Fibroblast of pulmonary artery (primary cell): ENCODE measurements at regions not wholly inside any gene's neighbourhood (a gene's known extent, or its start where the extent isn't known, plus 50 kb on each side); places are given as distances from the start of the nearest gene placed in this dataset.

Experiments
- DNase-seq: peaks from one replicate; pipeline ENCODE4 v3.0.0-alpha.2; 2010; ENCODE audit warnings: low read depth
- H3K4me3 ChIP-seq: replicated peaks from 2 replicates; pipeline ENCODE4 v1.5.1; 2011; ENCODE audit warnings: low read depth, mild to moderate bottlenecking, control low read depth, low read length, moderate library complexity
- TF ChIP-seq, protein P1 (sequence below): IDR thresholded peaks from 2 replicates; pipeline ENCODE4 v1.5.1; 2011; ENCODE audit warnings: mild to moderate bottlenecking, control low read depth, low read length, inconsistent platforms; ENCODE audit errors: missing control alignments

DNA sequence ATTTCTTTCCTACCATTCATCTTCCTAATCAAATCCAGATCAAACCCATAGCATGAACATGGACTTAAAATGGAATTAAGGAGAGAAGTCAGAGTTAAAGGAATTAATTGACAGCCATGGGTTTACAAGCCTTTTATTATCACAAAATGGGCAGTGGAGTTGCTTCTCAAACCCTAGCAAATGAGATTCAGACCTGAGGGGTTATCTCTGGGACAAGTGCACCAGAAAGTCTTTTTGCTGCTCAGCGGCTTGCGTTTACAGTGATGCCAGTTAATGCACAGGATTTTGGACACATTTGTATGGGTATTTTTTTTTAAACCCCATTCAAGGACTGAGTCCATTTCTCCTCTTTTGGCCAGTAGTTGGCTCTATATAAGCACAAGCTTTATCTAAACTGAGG lies 503.0 kb downstream of the EFNB2 start:
- DNase-seq, result no peak
- TF ChIP-seq, protein P1, sequence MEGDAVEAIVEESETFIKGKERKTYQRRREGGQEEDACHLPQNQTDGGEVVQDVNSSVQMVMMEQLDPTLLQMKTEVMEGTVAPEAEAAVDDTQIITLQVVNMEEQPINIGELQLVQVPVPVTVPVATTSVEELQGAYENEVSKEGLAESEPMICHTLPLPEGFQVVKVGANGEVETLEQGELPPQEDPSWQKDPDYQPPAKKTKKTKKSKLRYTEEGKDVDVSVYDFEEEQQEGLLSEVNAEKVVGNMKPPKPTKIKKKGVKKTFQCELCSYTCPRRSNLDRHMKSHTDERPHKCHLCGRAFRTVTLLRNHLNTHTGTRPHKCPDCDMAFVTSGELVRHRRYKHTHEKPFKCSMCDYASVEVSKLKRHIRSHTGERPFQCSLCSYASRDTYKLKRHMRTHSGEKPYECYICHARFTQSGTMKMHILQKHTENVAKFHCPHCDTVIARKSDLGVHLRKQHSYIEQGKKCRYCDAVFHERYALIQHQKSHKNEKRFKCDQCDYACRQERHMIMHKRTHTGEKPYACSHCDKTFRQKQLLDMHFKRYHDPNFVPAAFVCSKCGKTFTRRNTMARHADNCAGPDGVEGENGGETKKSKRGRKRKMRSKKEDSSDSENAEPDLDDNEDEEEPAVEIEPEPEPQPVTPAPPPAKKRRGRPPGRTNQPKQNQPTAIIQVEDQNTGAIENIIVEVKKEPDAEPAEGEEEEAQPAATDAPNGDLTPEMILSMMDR, result no peak
- no peak overlapping the region for H3K4me3 ChIP-seq

DNA sequence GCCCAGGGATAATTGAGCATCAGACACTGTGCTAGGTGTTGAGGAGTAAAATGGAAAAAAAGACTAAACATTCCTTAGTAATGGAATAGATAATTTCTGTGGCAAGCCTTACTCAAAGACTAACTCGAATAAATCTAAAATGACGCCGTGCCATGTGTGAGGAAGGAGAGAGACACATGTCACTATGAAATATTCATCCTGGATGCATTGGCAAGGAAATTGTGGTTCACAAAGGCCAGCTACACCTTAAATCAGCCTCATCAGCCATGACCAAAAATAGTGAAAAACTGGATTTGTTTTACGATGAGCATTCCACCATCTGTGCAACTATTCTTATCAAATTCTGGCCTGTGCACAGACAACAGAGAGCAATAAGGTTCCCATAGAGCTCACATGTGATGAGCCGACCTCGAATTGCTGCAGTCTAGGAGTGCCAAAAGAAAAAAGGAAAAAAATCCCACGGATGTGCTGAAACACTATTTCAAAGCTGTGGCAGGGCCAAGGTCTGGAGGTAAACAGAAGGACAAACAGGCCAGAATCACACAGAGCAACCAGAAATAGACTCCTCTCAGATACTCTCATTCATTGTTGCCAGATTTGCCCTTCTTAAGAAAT lies 505.7 kb downstream of the EFNB2 start:
- no peak overlapping the region for H3K4me3 ChIP-seq
- DNase-seq, result no peak
- TF ChIP-seq, protein P1, result no peak

DNA sequence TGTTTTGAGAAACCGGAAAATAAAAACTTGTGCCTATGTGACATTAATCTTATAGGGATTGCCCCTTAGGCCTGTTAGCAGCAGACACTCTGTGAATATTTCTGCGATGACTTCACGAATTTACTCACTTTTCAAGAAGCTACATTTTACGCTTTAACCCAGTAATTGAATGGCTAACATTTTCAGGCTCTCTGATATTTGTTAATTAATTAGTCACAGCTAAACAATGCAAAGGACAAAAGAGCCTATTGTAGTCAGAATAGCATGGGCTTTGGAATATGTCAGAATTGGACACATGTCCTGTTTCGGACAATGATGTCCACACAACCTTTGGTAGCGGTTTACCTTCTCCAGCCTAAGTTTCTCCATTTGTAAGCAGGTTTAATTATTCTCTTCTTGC lies 506.6 kb downstream of the EFNB2 start:
- no peak for DNase-seq
- TF ChIP-seq, protein P1, result no peak
- H3K4me3 ChIP-seq, result no peak overlapping the region

DNA sequence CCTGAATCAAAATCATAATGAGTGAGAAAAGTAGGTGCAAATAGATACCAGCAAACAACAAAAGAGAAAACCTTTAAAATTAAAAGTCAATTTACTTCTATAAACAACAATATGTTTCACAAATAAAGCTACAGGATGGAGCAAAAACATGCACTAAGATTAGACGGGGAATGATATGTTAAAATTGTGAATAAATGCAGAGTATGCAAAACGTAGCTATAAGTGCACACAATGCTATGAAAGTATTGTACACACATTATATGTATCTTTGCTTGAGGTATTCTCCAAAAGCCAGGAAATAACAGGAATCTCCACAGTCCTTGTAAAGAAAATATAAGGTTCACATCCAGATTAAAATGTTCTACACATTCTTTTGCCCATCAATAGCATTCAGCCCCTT lies 523.9 kb downstream of the EFNB2 start:
- TF ChIP-seq, protein P1, result no peak
- H3K4me3 ChIP-seq, result no peak overlapping the region
- no peak for DNase-seq

DNA sequence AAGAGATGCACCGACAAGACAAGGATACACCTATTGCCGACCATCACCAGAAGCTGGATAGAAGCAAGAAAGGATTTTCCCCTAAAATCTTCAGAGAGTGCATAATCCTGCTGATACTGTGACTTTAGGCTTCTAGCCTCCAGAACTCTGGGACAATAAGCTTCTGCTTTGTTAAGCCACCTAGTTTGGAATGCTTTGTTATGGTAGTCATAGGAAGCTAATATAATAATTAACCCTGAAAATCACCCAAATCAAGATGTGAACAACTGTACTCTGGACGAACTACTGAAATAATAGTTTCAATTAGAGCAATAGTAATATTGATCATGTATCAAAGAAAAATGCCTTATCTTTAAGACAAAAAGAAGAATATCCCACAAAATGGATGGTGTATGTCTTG lies 524.6 kb downstream of the EFNB2 start:
- no peak for DNase-seq
- TF ChIP-seq, protein P1, result no peak
- H3K4me3 ChIP-seq, result no peak overlapping the region

DNA sequence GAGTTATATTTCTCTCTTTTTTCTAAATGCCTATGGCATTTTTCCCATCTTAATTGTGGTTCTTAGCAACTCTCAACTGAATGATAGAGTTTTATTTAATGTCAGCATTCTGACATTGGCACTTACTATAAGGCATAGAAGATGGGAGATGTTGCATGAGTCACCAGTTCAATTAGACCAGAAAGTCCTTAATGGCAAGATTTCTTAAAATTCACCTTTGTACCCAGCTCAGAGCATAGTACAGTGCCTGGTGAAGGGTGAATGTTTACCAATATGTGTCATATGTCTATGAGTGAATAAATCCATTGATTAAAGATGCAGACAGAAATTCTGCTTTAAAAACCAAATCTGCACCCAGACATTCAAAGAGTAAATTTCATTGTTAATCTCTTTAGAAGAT lies 526.9 kb downstream of the EFNB2 start:
- DNase-seq, result no peak
- TF ChIP-seq, protein P1, result no peak
- no peak overlapping the region for H3K4me3 ChIP-seq

DNA sequence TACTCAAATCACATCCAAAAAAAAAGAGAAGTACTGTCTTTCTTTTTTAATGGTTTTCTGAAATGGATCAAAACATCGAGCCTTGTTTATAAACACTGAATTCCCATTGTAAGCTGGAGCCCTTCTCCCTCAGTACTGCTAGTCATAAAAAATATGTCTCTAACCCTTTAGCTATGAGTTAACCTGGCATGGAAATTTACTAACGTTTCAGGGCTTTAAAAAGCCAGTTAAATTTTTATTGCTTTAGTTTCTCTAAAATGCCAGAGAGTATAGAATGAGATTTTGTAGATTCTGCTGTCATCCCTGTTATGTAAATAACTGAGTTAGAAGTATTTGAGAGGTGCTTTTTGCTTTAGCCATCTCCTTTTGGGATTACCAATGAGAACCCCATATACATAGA lies 528.3 kb downstream of the EFNB2 start:
- TF ChIP-seq, protein P1, result no peak
- no peak for DNase-seq
- H3K4me3 ChIP-seq, result no peak overlapping the region
